Activated CD8-positive, alpha-beta T cell treated with anti-CD3 and anti-CD28 coated beads for 36 hours (primary cell): ENCODE measurements at regions not wholly inside any gene's neighbourhood (a gene's known extent, or its start where the extent isn't known, plus 50 kb on each side); places are given as distances from the start of the nearest gene placed in this dataset.

Experiments
- ATAC-seq: fragments of 200-7000 bp; cut with Tn5 transposase; one replicate; pipeline ENCODE4 v1.10.0; 2021; ENCODE audit warnings: mild to moderate bottlenecking, moderate library complexity
- CTCF ChIA-PET: fragments of 350-600 bp; sonication (Branson Sonifier 250); formaldehyde crosslinking; loops from one replicate; lab custom pipeline; 2021; ENCODE audit warnings: antibody characterized with exemption; lab: Charles Lee
- POLR2A ChIA-PET: fragments of 350-600 bp; sonication (Branson Sonifier 250); formaldehyde crosslinking; loops from one replicate; lab custom pipeline; 2021; ENCODE audit warnings: antibody characterized with exemption; lab: Charles Lee
- DNase-seq: peaks from one replicate; pipeline ENCODE4 v3.0.0-alpha.2; 2020
- H3K27ac Mint-ChIP-seq: one replicate; pipeline ENCODE4 v1.8.0; 2021; ENCODE audit warnings: mild to moderate bottlenecking, mixed read lengths
- H3K27me3 Mint-ChIP-seq: one replicate; pipeline ENCODE4 v1.8.0; 2021; ENCODE audit warnings: mixed read lengths
- H3K36me3 Mint-ChIP-seq: one replicate; pipeline ENCODE4 v1.8.0; 2021; ENCODE audit warnings: low read depth, mixed read lengths
- H3K4me1 Mint-ChIP-seq: one replicate; pipeline ENCODE4 v1.8.0; 2021; ENCODE audit warnings: low read depth, mixed read lengths
- H3K4me3 Mint-ChIP-seq: one replicate; pipeline ENCODE4 v1.8.0; 2021; ENCODE audit warnings: mild to moderate bottlenecking, moderate library complexity, mixed read lengths
- H3K9me3 Mint-ChIP-seq: one replicate; pipeline ENCODE4 v1.8.0; 2021; ENCODE audit warnings: mixed read lengths
- CTCF ChIP-seq: fragments of 200-600 bp; IDR thresholded peaks from one replicate; pipeline ENCODE4 v1.8.0; 2022; ENCODE audit warnings: antibody characterized with exemption, mild to moderate bottlenecking
- intact Hi-C: fragments of 100-400 bp; cut with micrococcal nuclease; formaldehyde crosslinking; loops from one replicate; pipeline ENCODE4 v1.10.0; 2022

DNA sequence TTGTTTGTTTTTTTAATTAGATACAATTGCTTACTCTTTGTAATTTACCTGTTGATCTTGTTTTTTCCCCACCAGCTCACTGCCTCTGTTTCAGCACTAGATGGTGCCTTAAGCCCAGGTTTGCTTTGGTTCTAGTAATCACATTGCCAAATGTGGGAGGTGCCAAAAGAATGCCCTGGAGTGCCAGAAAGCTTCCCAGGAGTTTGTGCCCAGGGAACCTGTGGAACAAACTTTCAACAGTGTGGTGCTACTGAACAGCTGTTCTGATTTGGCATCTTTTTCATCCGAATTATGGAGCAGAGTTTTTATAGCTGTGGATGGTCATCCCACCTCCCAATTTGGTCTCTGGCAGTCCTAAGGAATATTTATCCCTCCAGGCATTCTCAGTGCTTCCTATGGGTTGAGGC, 1000.7 kb downstream of the STIM2 start:
- no peak for DNase-seq
- Mint-ChIP-seq H3K4me1 (no peaks in the 10 kb centered on the region), H3K4me3 (no peak overlapping the region), H3K27me3 (no peaks in the 10 kb centered on the region), H3K27ac (no peak overlapping the region), H3K36me3 (no peaks in the 10 kb centered on the region), H3K9me3 (peaks cover 4% of the 10 kb centered on the region)
- ChIA-PET CTCF (no interaction called here), POLR2A (no interaction called here)
- TF ChIP-seq CTCF: no peak
- intact Hi-C loops: no loop called here
- ATAC-seq: no peak

- ATAC-seq (no peak), DNase-seq (no peak)
- no peaks in the 10 kb centered on the region for H3K27me3 Mint-ChIP-seq
- POLR2A ChIA-PET: no interaction called here
- no peak overlapping the region for H3K4me3 Mint-ChIP-seq
- CTCF ChIA-PET: no interaction called here
- no peak for TF ChIP-seq CTCF
- no peaks in the 10 kb centered on the region for H3K4me1 Mint-ChIP-seq
- H3K9me3 Mint-ChIP-seq: peaks cover 4% of the 10 kb centered on the region
- intact Hi-C loops: no loop called here
- no peak overlapping the region for H3K27ac Mint-ChIP-seq
- H3K36me3 Mint-ChIP-seq: no peaks in the 10 kb centered on the region
These were observed 1001.2 kb downstream of the STIM2 start for GRCh38 chr4:27861802-27862201.

GRCh38 chr4:27873596-27873995, 1013.0 kb downstream of the STIM2 start:
- Mint-ChIP-seq H3K4me1 (no peaks in the 10 kb centered on the region), H3K27ac (no peak overlapping the region), H3K9me3 (peaks cover 11% of the 10 kb centered on the region), H3K4me3 (no peak overlapping the region), H3K27me3 (no peaks in the 10 kb centered on the region), H3K36me3 (no peaks in the 10 kb centered on the region)
- ATAC-seq (no peak), DNase-seq (no peak)
- TF ChIP-seq CTCF: no peak
- intact Hi-C loops: no loop called here
- ChIA-PET POLR2A (no interaction called here), CTCF (no interaction called here)

- intact Hi-C loops: no loop called here
- H3K4me3 Mint-ChIP-seq: no peak overlapping the region
- no peaks in the 10 kb centered on the region for H3K27me3 Mint-ChIP-seq
- no peaks in the 10 kb centered on the region for H3K4me1 Mint-ChIP-seq
- H3K9me3 Mint-ChIP-seq: peaks cover 9% of the 10 kb centered on the region
- CTCF ChIA-PET: no interaction called here
- POLR2A ChIA-PET: no interaction called here
- no peak for DNase-seq
- no peaks in the 10 kb centered on the region for H3K36me3 Mint-ChIP-seq
- TF ChIP-seq CTCF: no peak
- ATAC-seq: no peak
- H3K27ac Mint-ChIP-seq: no peak overlapping the region
These were observed 1021.1 kb downstream of the STIM2 start for GRCh38 chr4:27881705-27882104.

GRCh38 chr4:27886120-27886519, 1025.5 kb downstream of the STIM2 start:
- Mint-ChIP-seq H3K36me3 (no peaks in the 10 kb centered on the region), H3K4me3 (no peak overlapping the region), H3K27ac (no peak overlapping the region), H3K9me3 (peaks cover 5% of the 10 kb centered on the region), H3K4me1 (no peaks in the 10 kb centered on the region), H3K27me3 (no peaks in the 10 kb centered on the region)
- ChIA-PET CTCF (no interaction called here), POLR2A (no interaction called here)
- TF ChIP-seq CTCF: no peak
- intact Hi-C loops: no loop called here
- ATAC-seq: no peak
- no peak for DNase-seq
